Endodermal cell (in vitro differentiated cells): ENCODE measurements at regions not wholly inside any gene's neighbourhood (a gene's known extent, or its start where the extent isn't known, plus 50 kb on each side); places are given as distances from the start of the nearest gene placed in this dataset.

Source experiments
- DNase-seq: peaks from one replicate; pipeline ENCODE4 v3.0.0-alpha.2; 2017
- H3K27ac ChIP-seq: 2 replicates; pipeline ENCODE4 v1.5.1; 2013; ENCODE audit warnings: mild to moderate bottlenecking, low read depth, low read length, moderate library complexity
- H3K27me3 ChIP-seq: 2 replicates; pipeline ENCODE4 v1.6.1; 2013; ENCODE audit warnings: mild to moderate bottlenecking, low read length, moderate library complexity; ENCODE audit not compliant: insufficient read depth, control insufficient read depth, poor library complexity, severe bottlenecking
- H3K36me3 ChIP-seq: 2 replicates; pipeline ENCODE4 v1.7.0; 2013; ENCODE audit warnings: mild to moderate bottlenecking, low read length, moderate library complexity; ENCODE audit not compliant: control insufficient read depth, insufficient read depth
- H3K4me1 ChIP-seq: one replicate; pipeline ENCODE4 v1.7.0; 2013; ENCODE audit warnings: low read length; ENCODE audit not compliant: control insufficient read depth, insufficient read depth
- H3K4me3 ChIP-seq: 2 replicates; pipeline ENCODE4 v1.5.1; 2013; ENCODE audit warnings: mild to moderate bottlenecking, low read length, moderate library complexity
- H3K9ac ChIP-seq: 2 replicates; pipeline ENCODE4 v1.6.1; 2013; ENCODE audit warnings: mild to moderate bottlenecking, low read length, moderate library complexity; ENCODE audit not compliant: poor library complexity, severe bottlenecking; ENCODE audit errors: extremely low read depth
- H3K9me3 ChIP-seq: 2 replicates; pipeline ENCODE4 v1.6.1; 2013; ENCODE audit warnings: mild to moderate bottlenecking, low read length, moderate library complexity; ENCODE audit not compliant: control insufficient read depth
- H3K27ac Mint-ChIP-seq: 2 replicates; pipeline ENCODE4 v1.8.0; 2020; ENCODE audit warnings: mixed read lengths
- H3K27me3 Mint-ChIP-seq: 2 replicates; pipeline ENCODE4 v1.8.0; 2021; ENCODE audit warnings: mild to moderate bottlenecking, mixed read lengths; ENCODE audit not compliant: insufficient read depth
- H3K36me3 Mint-ChIP-seq: 2 replicates; pipeline ENCODE4 v1.8.0; 2020; ENCODE audit warnings: low read depth, mixed read lengths
- H3K4me1 Mint-ChIP-seq: 2 replicates; pipeline ENCODE4 v1.8.0; 2020; ENCODE audit warnings: mixed read lengths
- H3K4me3 Mint-ChIP-seq: 2 replicates; pipeline ENCODE4 v1.8.0; 2020; ENCODE audit warnings: mild to moderate bottlenecking, moderate library complexity, mixed read lengths
- H3K9me3 Mint-ChIP-seq: 2 replicates; pipeline ENCODE4 v1.8.0; 2020; ENCODE audit warnings: mild to moderate bottlenecking, mixed read lengths
- CTCF ChIP-seq: fragments of 200-600 bp; sonication (generic); conservative IDR thresholded peaks from 2 replicates; pipeline ENCODE4 v1.5.0; 2021; ENCODE audit warnings: antibody characterized with exemption, mild to moderate bottlenecking
- WGBS, 2 experiments: methylation state at CpG; one replicate each; pipeline versions ENCODE4 v1.1.5 to v1.1.7; 2013; ENCODE audit warnings: missing lambda C conversion rate in 2 of 2, mixed read lengths in 1 of 2; ENCODE audit not compliant: insufficient coverage in 1 of 2, insufficient read length in 1 of 2; 5-methylcytosine and 5-hydroxymethylcytosine counted together

- TF ChIP-seq CTCF: no peak
- no peaks in the 10 kb centered on the region for H3K36me3 Mint-ChIP-seq
- peaks cover 39% of the 10 kb centered on the region for H3K27me3 Mint-ChIP-seq
- H3K27ac Mint-ChIP-seq: no peak overlapping the region
- H3K9ac ChIP-seq: no peak overlapping the region
- H3K4me1 ChIP-seq: peaks cover 18% of the 10 kb centered on the region
- no peak overlapping the region for H3K4me3 ChIP-seq
- H3K4me1 Mint-ChIP-seq: peaks cover 19% of the 10 kb centered on the region
- no peaks in the 10 kb centered on the region for H3K9me3 ChIP-seq
- no peak overlapping the region for H3K4me3 Mint-ChIP-seq
- peaks cover 5% of the 10 kb centered on the region for H3K27me3 ChIP-seq
- H3K9me3 Mint-ChIP-seq: no peaks in the 10 kb centered on the region
- DNase-seq: peak; percentile 95
- H3K27ac ChIP-seq: peak overlapping the region; percentile 39
- H3K36me3 ChIP-seq: no peaks in the 10 kb centered on the region
- WGBS, 2 experiments: 21 to 25% methylated on average over 1 to 15 of the region's 15 CpGs
These were observed 162.3 kb downstream of the TRIM29 start for GRCh38 chr11:119975561-119976152.

- TF ChIP-seq CTCF: no peak
- H3K36me3 Mint-ChIP-seq: no peaks in the 10 kb centered on the region
- H3K4me3 Mint-ChIP-seq: no peak overlapping the region
- peaks cover 18% of the 10 kb centered on the region for H3K4me1 ChIP-seq
- no peak overlapping the region for H3K9ac ChIP-seq
- H3K4me1 Mint-ChIP-seq: peaks cover 19% of the 10 kb centered on the region
- peaks cover 5% of the 10 kb centered on the region for H3K27me3 ChIP-seq
- H3K27ac ChIP-seq: no peak overlapping the region
- no peak overlapping the region for H3K27ac Mint-ChIP-seq
- 72 to 92% methylated on average over 3 to 4 of the region's 4 CpGs for WGBS, 2 experiments
- no peaks in the 10 kb centered on the region for H3K9me3 ChIP-seq
- H3K9me3 Mint-ChIP-seq: no peaks in the 10 kb centered on the region
- H3K4me3 ChIP-seq: no peak overlapping the region
- peaks cover 34% of the 10 kb centered on the region for H3K27me3 Mint-ChIP-seq
- no peak for DNase-seq
- no peaks in the 10 kb centered on the region for H3K36me3 ChIP-seq
These were observed 163.4 kb downstream of the TRIM29 start for GRCh38 chr11:119974467-119974866.

GRCh38 chr11:119974051-119974450, 163.9 kb downstream of the TRIM29 start:
- WGBS, 2 experiments: 78 to 86% methylated on average over 3 to 4 of the region's 4 CpGs
- peaks cover 5% of the 10 kb centered on the region for H3K27me3 ChIP-seq
- no peaks in the 10 kb centered on the region for H3K36me3 Mint-ChIP-seq

More at GRCh38 chr11:119974051-119974450, 163.9 kb downstream of the TRIM29 start:
- Histone ChIP-seq H3K4me3 (no peak overlapping the region), H3K9me3 (no peaks in the 10 kb centered on the region), H3K9ac (no peak overlapping the region), H3K4me1 (peaks cover 18% of the 10 kb centered on the region), H3K27ac (no peak overlapping the region), H3K36me3 (no peaks in the 10 kb centered on the region)
- Mint-ChIP-seq H3K27ac (no peak overlapping the region), H3K9me3 (no peaks in the 10 kb centered on the region), H3K27me3 (peaks cover 30% of the 10 kb centered on the region), H3K4me3 (no peak overlapping the region), H3K4me1 (peaks cover 19% of the 10 kb centered on the region)
- TF ChIP-seq CTCF: peak; percentile 21
- DNase-seq: no peak
